ENCODE measurements at regions not wholly inside any gene's neighbourhood (a gene's known extent, or its start where the extent isn't known, plus 50 kb on each side); places are given as distances from the start of the nearest gene placed in this dataset.
A peak's percentile ranks its signal among the peaks of the same experiment; 100 is the strongest.
"Not testable (repeated sequence)": the region's sequence is repeated elsewhere in the genome, so short reads cannot be mapped to it uniquely, and the experiment has no call there.

DNA sequence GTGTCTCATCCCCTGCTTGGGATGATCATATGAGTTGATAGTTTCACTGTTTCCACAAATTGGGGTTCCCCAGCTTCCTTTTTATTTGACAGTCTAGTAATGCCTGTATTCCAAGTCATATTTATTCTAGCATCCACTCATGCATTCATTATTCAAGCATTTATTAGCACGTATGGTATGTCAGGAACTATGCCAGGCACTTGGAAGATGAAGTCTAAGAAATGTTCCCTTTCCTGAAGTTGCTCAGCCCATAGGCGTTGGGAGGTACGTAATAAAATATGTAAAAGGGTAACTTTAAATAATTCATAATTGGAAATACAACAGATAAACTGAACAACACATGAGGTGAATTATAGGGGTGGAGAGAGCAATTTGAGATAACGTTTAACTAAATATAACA lies 338.0 kb upstream of the MAF start:
- no peak for DNase-seq (ENCODE audit: low read depth, low spot score)

DNA sequence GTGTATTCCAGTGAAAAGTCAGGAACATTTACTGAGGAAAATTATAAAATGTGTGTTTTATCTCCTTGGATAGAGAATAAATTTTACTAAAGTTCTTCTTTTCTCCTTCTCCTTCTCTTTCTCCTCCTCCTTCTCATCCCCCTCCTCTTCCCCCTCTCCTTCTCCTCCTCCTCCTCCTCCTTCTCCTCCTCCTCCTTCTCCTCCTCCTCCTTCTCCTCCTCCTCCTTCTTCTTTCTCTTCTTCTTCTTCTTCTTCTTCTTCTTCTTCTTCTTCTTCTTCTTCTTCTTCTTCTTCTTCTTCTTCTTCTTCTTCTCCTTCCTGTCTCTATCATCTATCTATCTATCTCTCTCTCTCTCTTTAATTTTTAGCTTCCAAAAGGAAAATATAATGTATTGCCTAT lies 337.1 kb upstream of the MAF start:
- DNase-seq (ENCODE audit: low read depth, low spot score), result not testable (repeated sequence)

DNA sequence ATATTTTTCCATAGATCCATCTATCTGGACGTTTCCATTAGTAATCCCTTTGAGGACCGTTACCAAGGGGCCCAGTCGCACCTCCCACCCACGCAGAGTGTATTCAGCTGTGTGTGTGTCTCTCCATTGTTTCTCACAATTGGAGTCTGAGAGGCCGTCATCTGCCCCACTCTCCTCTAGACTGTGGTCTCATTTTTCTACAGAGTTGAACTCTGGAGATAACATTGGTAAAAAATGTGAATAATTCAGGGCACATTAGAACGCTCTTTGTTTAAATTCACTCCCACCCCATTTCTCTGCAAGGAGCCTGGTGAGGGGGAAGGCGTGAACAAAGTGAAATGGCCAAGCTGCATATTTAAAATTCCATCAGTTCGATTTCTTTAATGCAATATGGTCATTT lies 333.1 kb upstream of the MAF start:
- no peak for DNase-seq (ENCODE audit: low read depth, low spot score)

DNA sequence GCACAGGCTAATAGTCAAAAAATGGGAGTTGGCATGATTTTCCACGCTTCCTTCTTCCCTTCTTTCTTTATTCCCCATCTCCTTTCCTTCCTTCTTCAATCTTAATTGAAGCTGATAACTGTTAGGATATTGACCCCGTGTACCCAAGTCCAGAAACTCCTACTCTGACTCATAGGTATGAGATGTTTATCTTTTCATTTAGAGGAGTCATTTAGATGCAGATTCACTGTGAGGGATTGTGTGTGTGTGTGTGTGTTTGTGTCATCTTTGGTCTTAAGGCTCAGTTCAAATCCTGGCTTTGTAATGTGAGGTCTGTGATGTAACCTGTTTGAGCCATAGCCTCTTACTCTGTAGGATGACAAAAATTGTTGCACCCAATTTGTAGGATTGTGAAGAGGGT lies 332.0 kb upstream of the MAF start:
- DNase-seq (ENCODE audit: low read depth, low spot score), result no peak

DNA sequence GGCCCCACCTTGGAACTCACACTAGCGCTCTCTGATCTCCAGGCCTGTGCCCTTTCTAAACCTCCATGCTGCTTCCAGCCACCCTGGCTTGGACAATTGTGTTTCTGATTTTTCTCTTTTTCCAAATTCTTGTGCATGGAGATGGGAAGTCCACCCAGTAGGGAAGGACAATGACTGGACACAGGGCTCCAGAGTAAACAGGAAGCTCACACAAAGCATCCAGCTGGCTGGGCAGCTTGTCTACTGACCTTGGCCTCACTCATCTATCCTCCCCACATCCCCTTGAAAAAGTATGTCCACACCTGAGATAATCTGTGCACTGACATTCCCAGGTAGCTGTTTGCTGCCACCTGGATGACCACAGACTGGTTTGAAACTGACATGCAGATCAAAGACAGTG lies 331.2 kb upstream of the MAF start:
- no peak for DNase-seq (ENCODE audit: low read depth, low spot score)

DNA sequence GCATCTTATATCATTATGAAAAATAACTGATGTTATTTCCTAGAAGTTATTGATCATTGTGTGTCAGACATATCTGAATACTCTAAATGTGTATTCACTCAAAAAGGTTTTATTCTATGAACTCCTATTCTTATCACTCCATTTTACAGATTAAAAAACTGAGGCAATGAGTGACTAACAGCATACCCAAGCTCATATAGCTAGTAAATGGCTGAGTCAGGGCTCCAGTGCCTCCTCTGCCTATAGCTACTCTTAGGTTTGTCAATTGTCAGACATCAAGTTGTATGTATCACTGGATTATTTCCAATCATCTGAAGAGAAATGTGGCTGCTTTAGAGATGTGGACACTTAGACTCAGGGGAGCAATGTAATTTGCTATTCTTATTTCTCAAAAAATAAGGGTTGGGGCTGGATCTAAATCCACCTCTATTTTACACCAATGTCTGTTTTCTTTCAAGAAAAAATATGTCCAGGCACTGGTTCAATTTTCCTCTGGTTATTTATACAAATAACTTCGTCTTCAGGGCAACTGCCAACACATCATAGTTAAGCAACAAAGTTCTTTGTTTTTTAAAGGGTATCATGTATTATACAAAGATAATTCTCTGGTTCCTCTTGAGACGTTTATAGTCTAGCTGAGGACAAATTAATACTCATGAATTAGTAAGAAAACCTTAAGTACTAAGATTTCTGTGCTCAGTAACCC lies 328.9 kb upstream of the MAF start:
- no peak for DNase-seq (ENCODE audit: low read depth, low spot score)

DNA sequence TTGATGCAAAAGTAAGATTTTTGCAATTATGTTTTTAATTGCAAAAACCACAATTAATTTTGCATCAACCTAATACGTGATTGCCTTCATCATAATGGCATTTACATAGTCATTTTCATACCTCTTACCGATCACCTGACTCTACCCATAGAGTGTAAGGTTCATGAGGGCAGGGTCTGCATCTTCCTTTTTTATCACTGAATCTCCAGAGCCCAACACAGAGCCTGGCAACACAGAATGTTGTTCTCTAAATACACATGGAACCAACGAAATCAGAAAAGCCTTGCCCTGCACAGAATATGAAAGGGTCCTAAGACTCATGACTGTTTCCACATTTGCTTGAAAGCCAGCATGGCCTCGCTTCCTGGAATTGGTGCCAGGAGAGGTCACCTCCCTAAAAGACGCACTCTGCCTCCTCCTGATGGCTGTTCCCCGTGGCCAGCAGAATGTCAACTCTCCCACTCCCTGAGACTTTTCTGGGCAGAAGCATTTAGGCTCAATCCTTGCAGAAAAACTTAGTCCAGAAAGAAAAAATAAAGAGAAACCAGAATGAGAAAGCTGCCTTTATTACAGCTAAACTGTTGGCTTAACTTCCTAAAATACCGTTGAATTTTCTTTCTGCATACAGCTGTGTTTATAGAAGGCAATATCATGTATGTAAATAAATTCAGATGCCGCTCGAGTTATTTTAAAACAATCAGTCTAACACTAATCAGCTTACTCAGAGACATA lies 327.8 kb upstream of the MAF start:
- DNase-seq (ENCODE audit: low read depth, low spot score), result no peak

DNA sequence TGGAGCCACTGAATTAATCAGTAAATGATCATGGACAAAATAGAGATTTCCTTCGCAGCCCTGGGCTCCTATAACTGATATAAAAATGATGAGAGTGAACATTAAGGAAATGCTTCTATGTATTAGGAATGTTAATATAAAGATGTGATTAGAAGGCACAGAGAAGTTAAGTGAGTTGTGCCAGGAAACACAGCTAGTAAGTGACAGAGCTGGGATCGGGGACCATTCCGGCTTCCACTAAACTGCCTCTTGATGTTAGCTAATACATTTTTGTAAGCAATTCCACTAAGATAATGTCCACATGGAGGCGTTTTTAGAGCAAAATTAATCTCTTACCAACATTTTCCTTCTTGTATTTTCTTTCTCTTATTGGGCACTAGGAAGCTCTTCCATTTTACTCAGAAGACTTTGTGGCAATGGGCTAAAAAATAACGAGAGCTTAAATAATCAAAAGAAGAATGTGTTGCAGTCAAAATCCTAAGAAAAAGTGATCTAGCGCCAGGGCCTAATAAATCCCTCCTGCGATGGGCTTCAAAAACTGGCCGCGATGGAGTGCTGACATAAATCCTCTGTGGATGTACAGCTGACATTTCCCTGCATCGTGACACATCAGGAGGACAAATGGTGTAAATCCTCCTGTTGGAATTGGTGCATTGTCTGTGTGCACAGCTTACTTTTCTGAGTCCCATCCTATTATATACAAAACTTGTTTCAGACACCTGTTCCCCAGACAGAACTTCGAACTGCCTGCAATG lies 326.1 kb upstream of the MAF start:
- no peak for DNase-seq (ENCODE audit: low read depth, low spot score)

DNA sequence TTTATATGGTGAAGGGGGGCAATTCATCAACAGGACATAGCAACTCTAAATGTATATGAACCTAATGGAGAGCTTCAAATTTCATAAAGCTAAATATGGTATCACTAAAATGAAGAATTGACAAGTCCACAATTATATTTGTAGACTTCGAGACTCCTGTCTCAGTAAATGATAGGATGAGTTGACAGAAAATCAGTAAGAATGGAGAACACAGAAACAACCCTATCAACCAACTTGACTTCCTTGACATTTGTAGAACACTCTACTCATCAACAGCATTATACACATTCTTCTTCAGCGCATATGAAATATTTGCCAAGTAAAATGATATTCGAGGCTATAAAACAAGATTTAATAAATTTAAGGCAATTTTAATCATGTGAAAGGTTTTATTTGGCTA lies 322.9 kb upstream of the MAF start:
- DNase-seq (ENCODE audit: low read depth, low spot score), result no peak

DNA sequence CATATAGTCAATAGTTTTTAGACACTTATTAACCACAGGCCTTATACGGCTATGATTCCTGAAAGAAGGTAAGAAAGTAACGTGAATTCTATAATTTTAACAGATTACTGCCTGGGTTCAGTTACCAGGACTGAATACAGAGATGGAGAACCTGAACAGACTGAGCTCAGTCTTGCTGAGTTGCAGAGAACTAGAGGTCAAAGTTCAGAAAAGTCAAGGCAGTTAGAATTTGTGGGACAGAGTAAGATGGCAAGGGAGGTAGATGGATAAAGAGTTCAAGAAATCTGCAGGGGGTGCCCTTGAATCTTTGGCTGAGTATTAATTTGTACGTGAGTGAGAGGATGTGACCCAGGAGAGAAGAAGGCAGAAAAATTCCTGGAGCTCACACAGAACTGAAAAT lies 320.1 kb upstream of the MAF start:
- DNase-seq (ENCODE audit: low read depth, low spot score), result no peak

DNA sequence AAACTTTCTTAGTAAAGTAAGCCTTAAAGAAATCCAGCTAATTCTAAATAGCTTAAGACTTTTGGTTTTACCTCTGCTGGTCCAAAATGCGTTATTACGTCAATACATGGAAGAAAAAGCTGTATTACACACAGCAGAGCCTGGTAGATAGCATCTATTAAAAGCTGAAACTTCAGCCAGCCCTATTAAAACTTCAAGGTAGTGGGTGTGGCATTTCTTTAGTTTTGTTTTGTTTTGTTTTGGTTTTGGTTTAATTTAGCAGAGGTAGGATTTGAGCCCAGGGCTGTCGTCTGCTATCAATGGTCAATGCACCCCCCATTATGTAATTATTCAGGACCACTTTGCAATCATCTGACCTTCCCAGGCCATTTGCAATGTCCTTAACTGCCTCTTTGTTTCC lies 318.4 kb upstream of the MAF start:
- DNase-seq (ENCODE audit: low read depth, low spot score), result no peak

DNA sequence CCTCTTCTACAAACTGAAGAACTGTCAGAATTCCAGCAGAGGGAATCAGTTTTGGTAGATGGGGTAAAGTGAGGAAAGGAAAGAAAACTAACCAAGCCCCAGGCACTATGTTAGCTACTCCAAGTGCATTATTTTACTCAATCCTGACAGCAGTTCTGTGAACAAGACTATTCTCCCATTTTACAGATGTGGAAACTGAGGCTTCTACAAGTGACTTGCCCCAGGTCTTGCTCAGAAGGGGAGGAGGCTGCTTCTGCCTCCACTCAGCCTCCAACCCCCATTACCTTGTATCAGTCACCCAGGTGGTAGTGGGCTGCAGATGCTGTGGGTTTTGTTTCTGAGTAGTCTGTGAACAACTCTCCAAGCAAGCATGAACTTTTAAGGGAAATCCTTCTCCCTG lies 315.2 kb upstream of the MAF start:
- DNase-seq (ENCODE audit: low read depth, low spot score), result no peak

DNA sequence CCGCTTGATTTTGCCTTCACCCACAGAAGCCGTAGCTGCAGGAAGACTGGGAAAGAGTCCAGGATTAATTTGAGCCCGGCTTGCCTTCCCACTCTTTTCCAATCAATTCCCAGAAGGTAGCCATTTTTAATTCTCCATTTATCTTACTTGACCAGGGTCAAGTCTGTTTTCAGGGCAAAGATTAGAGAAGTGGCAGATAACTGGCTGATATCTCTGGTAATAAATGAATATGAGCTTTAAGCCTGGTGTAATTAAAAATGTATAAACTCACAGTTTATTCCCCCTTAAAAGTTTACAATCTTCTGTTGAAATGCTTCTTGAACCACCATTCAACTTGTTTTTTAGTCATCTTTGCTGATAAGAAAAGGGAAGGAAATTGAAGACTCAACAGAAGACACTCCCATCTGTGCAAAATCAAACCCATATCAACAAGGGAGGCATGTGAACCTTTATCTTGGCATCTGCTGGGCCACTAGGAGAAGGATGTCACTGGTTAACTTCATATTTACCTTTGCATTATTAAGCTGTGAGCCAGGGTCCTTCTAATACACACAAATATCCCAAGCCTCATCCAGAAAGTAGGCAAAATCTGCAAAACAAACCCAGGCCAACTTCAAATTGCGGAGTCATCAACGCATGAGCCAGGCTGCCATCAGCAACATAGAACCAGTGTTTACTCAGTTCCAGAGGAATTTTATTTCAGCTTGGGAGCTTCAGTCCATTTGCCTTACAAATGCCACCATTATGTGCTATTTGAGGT lies 314.6 kb upstream of the MAF start:
- no peak for DNase-seq (ENCODE audit: low read depth, low spot score)

DNA sequence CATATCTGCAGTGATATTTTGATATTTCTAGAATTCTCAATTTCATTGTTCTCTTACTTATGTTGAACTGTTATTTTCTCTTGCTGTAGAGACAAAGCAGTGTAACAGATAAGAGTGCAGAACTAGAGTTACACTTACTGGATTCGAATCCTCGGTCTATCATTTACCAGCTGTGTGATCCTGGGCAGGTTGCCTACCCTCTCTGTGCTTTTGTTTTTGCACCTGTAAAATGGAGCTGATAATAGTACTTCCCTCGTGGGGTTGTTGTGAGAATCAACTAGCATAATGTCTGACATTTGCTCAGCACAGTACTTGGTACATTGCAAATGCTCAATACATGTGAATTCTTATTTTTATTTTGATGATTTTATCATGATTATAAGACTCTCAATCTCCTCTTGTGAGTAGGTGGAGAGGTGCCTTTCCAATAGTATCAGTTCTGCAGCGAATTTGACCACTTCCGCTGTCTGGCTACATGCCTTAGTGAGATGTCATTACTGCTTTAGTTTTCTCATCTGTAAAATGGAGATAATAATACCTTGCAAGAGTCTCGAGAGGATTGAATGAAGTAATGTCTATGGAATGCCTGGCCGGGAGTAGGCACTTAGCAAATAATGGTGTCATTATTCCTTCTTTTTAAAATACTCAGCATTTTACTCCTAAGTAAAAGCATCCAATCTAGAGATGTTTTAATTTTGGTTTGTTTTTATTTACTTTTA lies 312.2 kb upstream of the MAF start:
- DNase-seq (ENCODE audit: low read depth, low spot score), result no peak

DNA sequence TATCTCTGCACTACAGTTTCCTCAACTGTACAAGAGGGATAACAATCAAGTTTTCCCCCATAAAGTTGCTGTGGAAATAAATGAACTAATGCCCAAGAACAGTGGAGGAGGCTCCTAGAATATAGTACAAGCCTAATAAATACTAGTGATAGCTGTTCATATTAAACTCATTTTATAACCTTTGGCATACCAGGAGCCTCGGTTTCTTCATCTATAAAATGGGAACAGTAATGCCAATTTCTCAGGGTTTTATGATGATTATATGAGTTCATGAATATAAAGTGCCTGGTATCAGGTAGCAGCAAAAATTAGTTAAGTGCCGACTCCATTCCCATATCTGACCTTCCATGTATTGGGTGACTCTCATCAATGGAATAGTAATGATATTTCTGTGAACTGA lies 311.1 kb upstream of the MAF start:
- no peak for DNase-seq (ENCODE audit: low read depth, low spot score)

DNA sequence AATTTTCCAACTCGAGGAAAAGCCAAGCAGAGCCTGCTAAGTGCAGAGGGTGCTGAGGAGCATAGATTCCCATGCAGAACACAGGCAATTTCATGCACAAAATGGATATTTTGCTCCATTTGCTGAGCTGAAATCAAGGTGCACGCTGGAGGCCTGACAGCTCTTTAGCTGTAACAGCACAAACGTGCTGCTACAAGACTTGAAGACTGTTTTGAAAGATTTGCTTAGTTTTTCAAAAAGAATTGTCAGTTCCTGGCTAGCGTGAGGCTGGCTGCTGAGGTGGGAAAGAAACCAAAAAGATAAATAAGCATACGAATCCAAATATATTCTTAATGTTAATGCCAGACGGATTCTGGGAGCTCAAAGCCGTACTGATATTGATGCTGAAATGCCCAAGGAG lies 309.0 kb upstream of the MAF start:
- DNase-seq (ENCODE audit: low read depth, low spot score), result no peak

DNA sequence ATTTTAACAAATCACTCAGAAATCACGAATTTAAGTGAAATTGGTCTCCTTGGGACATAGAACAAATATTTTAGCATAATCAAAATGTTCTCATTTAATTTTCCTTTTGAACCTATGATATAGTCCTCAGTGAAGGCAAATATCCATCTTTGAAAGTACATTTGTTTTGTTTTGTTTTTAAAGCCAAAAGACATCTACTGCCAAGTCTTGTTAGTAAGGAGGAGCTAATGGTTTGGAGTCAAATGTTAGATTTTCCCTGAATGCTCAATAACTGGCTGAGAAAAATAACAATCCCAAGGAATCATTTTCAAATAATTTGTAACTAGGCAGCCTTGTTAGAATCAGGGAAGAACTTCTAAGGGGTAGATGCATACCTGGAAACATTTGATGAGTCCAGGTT lies 302.9 kb upstream of the MAF start:
- no peak for DNase-seq (ENCODE audit: low read depth, low spot score)

DNA sequence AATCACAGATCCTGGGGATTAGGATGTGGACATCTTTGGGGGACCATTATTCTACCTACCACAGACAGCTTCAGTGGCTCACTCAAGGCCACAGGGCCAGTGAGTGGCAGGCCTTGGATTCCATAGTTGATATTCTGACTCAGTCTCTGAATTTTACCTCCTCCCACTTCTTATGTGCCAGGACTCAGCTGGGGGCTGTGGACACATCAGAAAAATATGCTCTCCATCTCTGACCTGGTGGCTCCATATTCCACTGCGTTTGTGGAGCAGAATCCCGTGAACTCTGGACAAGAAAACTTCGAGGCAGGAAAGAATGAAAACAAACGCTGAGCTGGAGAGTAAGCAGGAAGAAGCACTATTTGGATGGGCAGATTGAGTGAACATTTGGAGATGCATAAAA lies 301.8 kb upstream of the MAF start:
- DNase-seq (ENCODE audit: low read depth, low spot score), result peak; percentile 47

DNA sequence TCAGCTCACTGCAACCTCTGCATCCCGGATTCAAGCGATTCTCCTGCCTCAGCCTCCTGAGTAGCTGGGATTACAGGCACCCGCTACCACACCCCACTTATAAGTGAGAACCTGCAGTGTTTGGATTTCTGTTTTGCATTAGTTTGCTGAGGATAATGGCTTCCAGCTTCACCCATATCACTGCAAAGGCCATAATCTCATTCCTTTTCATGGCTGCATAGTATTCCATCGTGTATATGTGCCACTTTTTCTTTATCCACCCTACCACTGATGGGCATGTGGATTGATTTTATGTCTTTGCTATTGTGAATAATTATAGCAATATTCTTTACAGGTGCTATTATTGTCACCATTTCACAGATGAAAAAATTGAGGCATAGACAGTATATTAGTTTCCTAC lies 301.0 kb upstream of the MAF start:
- no peak for DNase-seq (ENCODE audit: low read depth, low spot score)

DNA sequence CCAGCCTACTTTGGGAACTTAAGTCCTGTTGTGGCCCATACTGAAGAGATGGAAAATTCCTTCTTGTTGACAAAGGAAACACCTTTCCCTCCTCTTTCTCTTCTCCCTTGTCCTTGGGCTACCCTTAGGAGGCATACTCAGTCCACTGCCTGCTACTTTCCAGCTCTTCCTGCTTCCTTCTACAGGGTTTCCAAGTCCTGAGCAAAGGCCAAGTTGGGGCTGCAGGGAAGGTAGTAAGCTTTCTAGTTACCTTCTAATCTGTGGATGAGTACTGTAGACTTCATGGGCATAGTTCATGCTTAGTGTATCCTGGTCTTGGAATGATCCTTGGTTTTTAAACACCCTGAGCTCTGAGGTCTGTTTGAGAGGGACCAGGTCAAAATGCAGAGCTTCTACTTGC lies 299.2 kb upstream of the MAF start:
- DNase-seq (ENCODE audit: low read depth, low spot score), result no peak

DNA sequence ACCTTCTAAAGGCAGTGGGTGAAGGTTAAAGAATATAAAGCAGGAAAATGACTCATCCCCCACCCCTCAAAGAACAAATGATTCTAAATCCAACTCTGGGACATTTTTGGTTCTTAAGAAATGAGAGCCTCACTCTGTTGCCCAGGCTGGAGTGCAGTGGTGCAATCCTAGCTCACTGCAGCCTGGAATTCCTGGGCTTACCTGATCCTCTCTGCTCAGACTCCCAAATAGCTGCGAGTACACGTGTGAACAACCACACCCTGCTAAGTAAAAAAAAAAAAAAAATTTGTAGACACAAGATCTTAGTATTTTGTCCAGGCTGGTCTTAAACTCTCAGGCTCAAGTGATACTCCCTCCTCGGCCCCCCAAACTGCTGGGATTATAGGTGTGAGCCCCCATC lies 298.8 kb upstream of the MAF start:
- DNase-seq (ENCODE audit: low read depth, low spot score), result no peak

DNA sequence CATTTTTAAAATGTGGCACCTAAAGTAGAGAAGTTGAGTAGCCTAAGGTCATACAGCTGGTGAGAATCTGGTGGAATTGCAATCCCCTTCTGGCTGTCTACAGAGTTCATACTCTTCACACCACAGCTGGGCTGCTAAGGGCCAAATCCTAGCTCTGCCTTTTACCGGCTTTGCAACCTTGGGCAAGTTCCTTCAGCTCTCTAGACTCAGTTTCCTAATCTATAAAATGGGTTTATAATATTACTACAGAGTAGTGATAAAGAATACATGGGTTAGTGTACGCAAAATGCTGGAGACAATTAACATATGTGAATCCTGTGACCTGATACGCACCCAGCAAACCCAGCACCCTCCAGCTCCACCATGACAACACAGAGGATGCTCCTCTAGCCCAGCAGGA lies 298.2 kb upstream of the MAF start:
- no peak for DNase-seq (ENCODE audit: low read depth, low spot score)

Data from brain pericyte (primary cell).